ENCODE measurements at regions not wholly inside any gene's neighbourhood (a gene's known extent, or its start where the extent isn't known, plus 50 kb on each side); places are given as distances from the start of the nearest gene placed in this dataset.
"Not testable (repeated sequence)": the region's sequence is repeated elsewhere in the genome, so short reads cannot be mapped to it uniquely, and the experiment has no call there.

GRCh38 chr11:114805431-114805830 lies 127.1 kb downstream of the NXPE2 start:
- not testable (repeated sequence) for DNase-seq (ENCODE audit: low spot score)

DNA sequence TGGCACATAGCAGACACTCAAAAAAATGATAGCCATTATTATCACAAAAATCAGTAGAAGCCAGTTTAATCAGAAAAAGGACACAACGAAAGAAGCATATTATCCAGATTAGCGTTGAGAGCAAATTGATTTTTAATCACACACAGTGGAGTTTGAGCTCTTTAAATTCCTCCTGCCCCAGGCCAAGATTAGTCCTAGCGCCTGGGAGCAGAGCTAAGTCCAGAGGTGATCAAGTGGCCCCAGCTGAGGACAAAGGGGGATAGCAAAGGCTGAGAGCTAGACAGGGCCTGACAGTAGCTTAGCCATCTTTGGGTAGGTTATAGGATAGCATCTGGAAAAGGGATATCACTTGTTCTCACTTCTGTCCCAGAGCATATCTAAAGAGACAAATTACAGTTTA lies 133.6 kb downstream of the NXPE2 start:
- DNase-seq (ENCODE audit: low spot score) = no peak

DNA sequence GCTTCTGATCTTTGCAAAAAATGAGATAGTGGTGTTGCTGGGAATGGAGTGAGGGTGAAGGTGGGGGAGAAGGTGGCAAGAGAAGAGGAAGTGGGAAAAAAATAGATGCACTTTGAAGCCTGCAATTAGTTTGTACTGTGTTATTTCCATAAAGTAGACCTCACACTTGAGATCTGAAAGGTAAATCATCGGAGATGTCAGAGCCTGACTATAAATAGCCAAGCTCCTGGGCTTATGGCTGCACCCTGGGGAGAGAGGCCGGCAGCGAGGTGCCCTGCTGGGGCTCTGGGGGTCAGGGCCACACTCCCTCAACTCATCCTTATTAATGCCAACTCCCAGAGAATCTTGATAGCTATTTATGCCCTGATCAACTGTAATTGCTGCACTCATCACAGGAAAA lies 134.4 kb downstream of the NXPE2 start:
- no peak for DNase-seq (ENCODE audit: low spot score)

GRCh38 chr11:114813189-114813718 lies 134.9 kb downstream of the NXPE2 start:
- DNase-seq (ENCODE audit: low spot score) = no peak

DNA sequence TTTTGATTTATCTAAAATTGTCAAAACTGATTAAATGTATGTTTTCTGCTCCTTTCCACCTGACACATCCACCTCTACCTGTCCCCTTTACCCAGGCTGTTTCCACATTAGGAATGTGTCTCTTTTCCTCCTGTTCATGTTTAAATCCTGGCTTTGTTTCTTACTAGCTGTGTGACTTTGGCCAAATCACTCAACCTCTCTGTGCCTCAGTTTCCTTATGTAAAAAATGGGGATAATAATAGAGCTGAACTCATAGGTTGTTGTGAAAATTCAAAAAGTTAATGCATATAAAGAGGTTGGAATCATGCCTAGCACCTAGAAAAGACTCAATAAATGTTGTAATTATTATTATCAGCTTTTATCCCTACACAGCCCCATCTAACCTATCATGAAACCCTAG lies 136.8 kb downstream of the NXPE2 start:
- no peak for DNase-seq (ENCODE audit: low spot score)

GRCh38 chr11:114815761-114816160 lies 137.4 kb downstream of the NXPE2 start:
- DNase-seq (ENCODE audit: low spot score) = no peak

DNA sequence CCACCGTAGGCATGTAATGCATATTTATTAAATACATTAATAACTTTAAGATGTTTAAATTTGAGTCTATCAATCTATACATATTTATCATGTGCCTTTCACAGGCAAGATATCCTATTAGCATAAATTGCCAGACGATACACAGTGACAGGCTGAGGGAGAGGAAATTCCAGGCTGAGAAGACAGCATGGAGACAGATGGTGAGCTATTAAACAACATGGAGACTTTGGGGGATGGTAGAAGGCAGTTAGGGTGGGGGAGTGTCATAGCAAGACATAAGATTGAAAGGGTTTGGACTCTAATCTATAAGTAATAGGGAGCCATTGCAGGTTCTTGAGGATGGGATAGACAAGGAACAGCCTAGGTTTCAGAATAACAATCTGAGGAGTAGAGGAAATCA lies 138.5 kb downstream of the NXPE2 start:
- no peak for DNase-seq (ENCODE audit: low spot score)

GRCh38 chr11:114818382-114818781 lies 140.1 kb downstream of the NXPE2 start:
- DNase-seq (ENCODE audit: low spot score) = no peak

DNA sequence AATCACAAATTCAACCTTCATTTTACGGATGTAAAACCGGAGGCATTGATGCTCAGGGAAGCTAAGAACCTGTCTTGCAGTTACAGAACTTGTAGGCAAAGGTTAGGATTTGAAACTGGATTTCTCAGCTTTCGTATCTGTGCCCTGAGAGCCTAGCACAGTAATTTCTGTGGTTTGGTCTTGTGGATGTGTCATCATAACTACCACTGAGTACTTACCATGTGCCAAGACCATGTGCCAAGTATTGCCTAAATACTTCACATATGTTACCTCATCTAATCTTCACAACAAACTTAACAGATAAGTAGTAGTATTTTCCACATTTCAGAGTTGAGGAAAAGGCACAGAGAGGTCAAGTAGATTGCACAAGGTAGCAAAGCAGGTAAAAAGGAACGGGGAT lies 140.7 kb downstream of the NXPE2 start:
- no peak for DNase-seq (ENCODE audit: low spot score)

DNA sequence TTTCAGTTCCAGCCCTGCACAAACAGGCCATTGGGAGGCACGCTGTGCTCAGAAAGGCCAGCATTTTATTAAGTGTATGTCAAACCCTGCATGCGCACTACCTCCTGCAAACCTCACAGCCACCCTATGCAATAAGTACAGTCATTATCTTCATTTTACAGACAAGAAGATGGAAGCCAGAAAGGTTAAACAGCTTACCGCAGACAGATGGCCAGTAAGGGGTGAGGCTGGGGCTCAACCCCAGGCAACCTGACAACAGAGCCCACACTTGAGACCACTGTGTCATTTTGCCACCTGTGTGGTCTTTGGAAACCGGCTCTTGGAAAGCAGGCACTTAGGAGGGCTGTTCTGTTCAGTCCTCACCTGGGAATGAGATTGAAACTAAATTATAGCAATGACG lies 142.3 kb downstream of the NXPE2 start:
- DNase-seq (ENCODE audit: low spot score) = no peak

- DNase-seq (ENCODE audit: low spot score) = no peak
Measured at GRCh38 chr11:114821621-114822412, 143.5 kb downstream of the NXPE2 start.

GRCh38 chr11:114826910-114827442 lies 148.6 kb downstream of the NXPE2 start:
- DNase-seq (ENCODE audit: low spot score) = no peak

DNA sequence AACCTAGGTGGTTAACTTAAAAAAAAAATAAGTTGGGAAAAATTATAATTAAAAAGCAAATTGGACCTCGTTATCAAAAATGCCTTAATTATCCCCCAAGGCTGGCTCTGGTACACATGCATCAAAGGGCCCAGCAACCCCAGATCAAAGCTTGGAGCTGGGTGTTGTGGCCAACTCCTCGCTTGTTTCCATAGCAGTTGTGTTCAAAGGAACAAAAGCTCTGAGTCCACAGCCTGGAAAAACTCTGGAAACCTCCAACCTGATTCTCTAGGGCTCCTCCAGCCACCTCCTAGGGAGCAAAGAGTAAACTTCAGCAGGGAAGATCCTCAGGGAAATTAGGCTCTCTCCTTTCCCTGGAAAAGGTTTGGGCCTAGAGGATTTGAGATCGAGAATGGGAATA lies 149.4 kb downstream of the NXPE2 start:
- DNase-seq (ENCODE audit: low spot score) = no peak

DNA sequence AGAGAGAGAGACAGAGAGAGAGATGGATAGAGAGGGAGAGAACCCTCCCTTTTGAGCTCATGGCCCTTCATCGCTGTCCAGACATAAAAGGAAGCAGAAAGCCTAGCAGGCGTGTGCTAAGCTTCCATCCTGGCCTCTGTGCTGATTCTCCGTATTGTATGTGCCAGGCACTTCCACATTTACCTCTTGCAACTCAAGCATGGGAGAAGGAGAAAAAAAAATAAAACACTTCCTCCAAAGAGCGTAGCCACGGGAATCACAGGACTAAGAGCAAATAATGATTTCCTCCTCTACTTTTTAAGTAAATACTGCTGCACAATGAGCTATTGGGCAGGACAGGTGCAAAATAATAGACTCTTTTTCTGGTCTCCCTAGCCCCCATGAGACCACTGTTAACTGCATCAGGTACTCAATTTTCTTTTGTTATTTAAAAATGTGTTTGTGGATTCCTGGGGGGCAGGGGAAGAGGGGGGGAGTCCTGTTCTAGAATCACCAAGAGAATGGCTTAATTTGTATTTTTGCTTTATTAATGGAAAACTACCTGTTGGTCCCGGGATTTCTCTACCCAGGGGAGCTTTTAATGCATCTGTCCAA lies 154.3 kb downstream of the NXPE2 start:
- no peak for DNase-seq (ENCODE audit: low spot score)

GRCh38 chr11:114836161-114836560 lies 157.8 kb downstream of the NXPE2 start:
- DNase-seq (ENCODE audit: low spot score) = no peak

DNA sequence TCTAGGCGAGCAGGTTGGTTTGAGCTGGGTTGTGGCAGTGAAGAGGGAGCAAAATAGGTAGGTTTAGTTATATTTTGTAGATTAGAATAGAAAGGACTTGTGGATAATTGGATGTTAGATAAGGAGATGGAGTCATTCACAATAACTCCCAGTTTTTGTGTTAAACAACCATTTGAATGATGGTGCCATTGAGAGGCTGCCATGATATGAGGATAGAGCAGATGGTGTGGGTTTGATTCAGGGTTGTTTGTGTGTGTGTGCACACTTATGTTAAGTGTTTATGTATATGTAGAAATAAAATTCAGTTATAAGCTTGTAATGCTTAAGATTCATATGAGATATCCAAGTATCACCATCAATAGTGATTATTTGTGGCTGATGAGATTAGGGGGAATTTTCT lies 166.6 kb downstream of the NXPE2 start:
- DNase-seq (ENCODE audit: low spot score) = no peak

- DNase-seq (ENCODE audit: low spot score) = no peak
Measured at GRCh38 chr11:114845766-114846415, 167.6 kb downstream of the NXPE2 start.

- no peak for DNase-seq (ENCODE audit: low spot score)
Measured at GRCh38 chr11:114846416-114846791, 168.1 kb downstream of the NXPE2 start.

DNA sequence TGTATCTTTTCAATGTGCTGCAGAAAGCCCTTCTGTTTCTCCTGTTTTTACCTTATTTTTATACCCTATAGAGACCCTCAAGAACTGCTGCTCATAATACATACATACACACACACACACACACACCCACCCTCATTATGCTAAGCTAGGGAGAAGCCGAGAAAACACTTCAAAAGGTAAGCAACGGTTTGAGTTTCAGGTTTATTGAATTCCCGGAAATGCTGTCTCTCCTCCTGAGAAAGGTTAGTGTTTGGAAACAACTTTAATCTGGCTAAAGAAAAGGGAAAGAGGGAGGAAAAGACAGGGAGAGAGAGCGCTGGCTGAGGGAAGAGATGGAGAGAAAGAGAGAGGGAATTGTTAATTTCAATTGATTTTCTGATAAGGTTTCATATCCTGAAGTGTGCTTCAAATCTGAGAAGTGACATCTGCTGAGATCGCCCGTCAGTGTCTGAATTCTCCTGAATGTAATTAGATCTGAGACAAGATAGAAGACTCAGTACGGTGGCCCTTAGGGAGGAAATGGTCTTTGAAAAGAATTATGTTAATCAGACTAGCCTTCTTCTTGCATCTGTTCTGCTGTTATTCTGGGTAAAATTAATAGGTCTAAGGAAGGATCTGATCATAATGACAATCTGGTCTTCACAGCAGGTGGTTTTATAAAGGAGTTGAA lies 169.1 kb downstream of the NXPE2 start:
- DNase-seq (ENCODE audit: low spot score) = no peak

- DNase-seq (ENCODE audit: low spot score) = no peak
Measured at GRCh38 chr11:114848027-114848426, 169.7 kb downstream of the NXPE2 start.

GRCh38 chr11:114857281-114857680 lies 179.0 kb downstream of the NXPE2 start:
- no peak for DNase-seq (ENCODE audit: low spot score)

GRCh38 chr11:114864896-114865295 lies 186.6 kb downstream of the NXPE2 start:
- DNase-seq (ENCODE audit: low spot score) = no peak

Measured in kidney capillary endothelial cell (primary cell).